A549 (cell line): ENCODE measurements at regions not wholly inside any gene's neighbourhood (a gene's known extent, or its start where the extent isn't known, plus 50 kb on each side); places are given as distances from the start of the nearest gene placed in this dataset.

Experiments
- ATAC-seq, 2 experiments: fragments of 200-7000 bp in 1 of 2; fragments of >200 bp in 1 of 2; cut with Nextera tagmentation in 1 of 2; cut with Tn5 transposase in 1 of 2; 3 replicates each; pipeline versions ENCODE4 v1.8.0 to v1.9.1; 2018 to 2020; ENCODE audit warnings: mild to moderate bottlenecking in 1 of 2, moderate library complexity in 1 of 2
- CTCF ChIA-PET: fragments of 300-600 bp; sonication (Branson Sonifier 250); formaldehyde crosslinking; extraction: SDS; loops from one replicate; lab custom pipeline; 2021; ENCODE audit warnings: antibody characterized with exemption, inconsistent platforms; lab: Yijun Ruan, JAX
- POLR2A ChIA-PET: fragments of 350-600 bp; formaldehyde crosslinking; extraction: SDS; loops from one replicate; lab custom pipeline; 2021; ENCODE audit warnings: antibody characterized with exemption, inconsistent platforms; lab: Yijun Ruan, JAX
- DNase-seq, 2 experiments: peaks; one replicate each; pipeline versions ENCODE4 v3.0.0 to v3.0.0-alpha.2; 2011 to 2016; ENCODE audit warnings: low read depth in 1 of 2, low spot score in 1 of 2
- FAIRE-seq: peaks from 2 replicates; lab custom pipeline; 2011; peaks lifted over from hg19 to GRCh38; lab: Jason Lieb, UNC
- H3K27ac ChIP-seq, 2 experiments: fragments of >200 bp; sonication (Bioruptor Twin); formaldehyde crosslinking; 3 replicates each; pipeline ENCODE4 v1.5.1; 2016 to 2017
- H3K4me1 ChIP-seq: fragments of >200 bp; sonication (Bioruptor Twin); formaldehyde crosslinking; 3 replicates; pipeline ENCODE4 v1.6.1; 2016
- H3K4me2 ChIP-seq: fragments of >200 bp; sonication (Bioruptor Twin); formaldehyde crosslinking; 3 replicates; pipeline ENCODE4 v1.6.1; 2016
- H3K4me3 ChIP-seq: fragments of >200 bp; sonication (Bioruptor Twin); formaldehyde crosslinking; 3 replicates; pipeline ENCODE4 v1.5.1; 2016
- H3K9me3 ChIP-seq: fragments of >200 bp; sonication (Bioruptor Twin); formaldehyde crosslinking; 3 replicates; pipeline ENCODE4 v1.6.1; 2016
- BHLHE40 ChIP-seq: IDR thresholded peaks from 2 replicates; pipeline ENCODE4 v1.6.1; 2012; ENCODE audit warnings: low read depth, low read length, inconsistent platforms
- CBX8 ChIP-seq: fragments of 200-600 bp; sonication (generic); IDR thresholded peaks from 2 replicates; pipeline ENCODE4 v1.6.1; 2016
- CEBPB ChIP-seq, 2 experiments: fragments of >200 bp in 1 of 2; sonication (Bioruptor Twin) in 1 of 2; formaldehyde crosslinking in 1 of 2; IDR thresholded peaks; 2 replicates each; pipeline ENCODE4 v1.6.1; 2012 to 2016
- CHD2 ChIP-seq: fragments of 150-350 bp; IDR thresholded peaks from 2 replicates; pipeline ENCODE4 v1.6.1; 2014; ENCODE audit warnings: low read length; ENCODE audit not compliant: partially characterized antibody
- CHD4 ChIP-seq: fragments of 200-600 bp; sonication (generic); IDR thresholded peaks from 2 replicates; pipeline ENCODE4 v1.6.1; 2016; ENCODE audit warnings: antibody characterized with exemption, mild to moderate bottlenecking, borderline replicate concordance
- EHMT2 ChIP-seq: fragments of 200-600 bp; sonication (generic); IDR thresholded peaks from 2 replicates; pipeline ENCODE4 v1.6.1; 2016; ENCODE audit warnings: antibody characterized with exemption, low read depth, mild to moderate bottlenecking, moderate library complexity
- EP300 ChIP-seq, 2 experiments: fragments of >200 bp; sonication (Bioruptor Twin); formaldehyde crosslinking; IDR thresholded peaks; 2 replicates in 1 of 2; 3 replicates in 1 of 2; pipeline ENCODE4 v1.6.1; 2016 to 2017
- ESRRA ChIP-seq: fragments of 150-350 bp; IDR thresholded peaks from 2 replicates; pipeline ENCODE4 v1.6.1; 2014; ENCODE audit warnings: mild to moderate bottlenecking, low read length, borderline replicate concordance
- FOSB ChIP-seq: fragments of 250-450 bp; sonication (Bioruptor Pico); IDR thresholded peaks from 2 replicates; pipeline ENCODE4 v1.5.0; 2020; ENCODE audit warnings: mild to moderate bottlenecking, moderate library complexity
- HDAC2 ChIP-seq: fragments of 200-600 bp; sonication (generic); IDR thresholded peaks from 2 replicates; pipeline ENCODE4 v1.6.1; 2016
- HOXA7 ChIP-seq: fragments of 250-450 bp; sonication (Bioruptor Pico); IDR thresholded peaks from 2 replicates; pipeline ENCODE4 v1.5.0; 2020; ENCODE audit warnings: mild to moderate bottlenecking, moderate library complexity
- HOXB13 ChIP-seq: fragments of 250-450 bp; sonication (Bioruptor Pico); IDR thresholded peaks from 2 replicates; pipeline ENCODE4 v1.5.0; 2020; ENCODE audit warnings: low read depth, mild to moderate bottlenecking, moderate library complexity
- NPAS2 ChIP-seq: fragments of 250-450 bp; sonication (Bioruptor Pico); IDR thresholded peaks from 2 replicates; pipeline ENCODE4 v1.8.0; 2022; ENCODE audit warnings: mild to moderate bottlenecking, moderate library complexity, borderline replicate concordance
- NR3C1 ChIP-seq: fragments of >200 bp; sonication (Bioruptor Twin); formaldehyde crosslinking; IDR thresholded peaks from 3 replicates; pipeline ENCODE4 v1.6.1; 2017
- POLR2A ChIP-seq: IDR thresholded peaks from 2 replicates; pipeline ENCODE4 v1.6.1; 2012; ENCODE audit warnings: mild to moderate bottlenecking, low read length
- POLR2AphosphoS2 ChIP-seq: conservative IDR thresholded peaks from 2 replicates; pipeline ENCODE4 v1.6.1; 2012; ENCODE audit warnings: low read length, improper control_type of control experiment, inconsistent platforms
- RAD21 ChIP-seq, 2 experiments: fragments of >200 bp in 1 of 2; sonication (Bioruptor Twin) in 1 of 2; formaldehyde crosslinking in 1 of 2; IDR thresholded peaks in 1 of 2; conservative IDR thresholded peaks in 1 of 2; 2 replicates in 1 of 2; 3 replicates in 1 of 2; pipeline ENCODE4 v1.6.1; 2012 to 2018; ENCODE audit warnings: inconsistent platforms in 1 of 2
- REST ChIP-seq: fragments of 200-600 bp; sonication (generic); IDR thresholded peaks from 2 replicates; pipeline ENCODE4 v1.6.1; 2016; ENCODE audit warnings: antibody characterized with exemption, mild to moderate bottlenecking, moderate library complexity
- SREBF2 ChIP-seq: fragments of 450-650 bp; IDR thresholded peaks from 2 replicates; pipeline ENCODE4 v1.6.1; 2014; ENCODE audit warnings: mild to moderate bottlenecking, moderate library complexity
- TP53 ChIP-seq: fragments of 250-450 bp; sonication (Bioruptor Pico); IDR thresholded peaks from 2 replicates; pipeline ENCODE4 v1.5.0; 2021; ENCODE audit warnings: mild to moderate bottlenecking, moderate library complexity
- USF2 ChIP-seq: fragments of 450-650 bp; IDR thresholded peaks from 2 replicates; pipeline ENCODE4 v1.6.1; 2014; ENCODE audit warnings: antibody characterized with exemption
- ZNF302 ChIP-seq: fragments of 250-450 bp; sonication (Bioruptor Pico); IDR thresholded peaks from 2 replicates; pipeline ENCODE4 v1.9.0; 2021; ENCODE audit warnings: inconsistent platforms, mild to moderate bottlenecking, moderate library complexity
- ZSCAN20 ChIP-seq: fragments of 250-450 bp; sonication (Bioruptor Pico); IDR thresholded peaks from 2 replicates; pipeline ENCODE4 v1.8.0; 2022; ENCODE audit warnings: mild to moderate bottlenecking, moderate library complexity
- WGBS: methylation state at CpG from one replicate; pipeline ENCODE4 v1.1.6; 2017; ENCODE audit errors: missing lambda C conversion rate; 5-methylcytosine and 5-hydroxymethylcytosine counted together
- TF ChIP-seq, protein P1 (sequence below): fragments of >200 bp; sonication (Bioruptor Twin); formaldehyde crosslinking; IDR thresholded peaks from 3 replicates; pipeline ENCODE4 v1.5.1; 2016
- TF ChIP-seq, protein P2 (sequence below): IDR thresholded peaks from 2 replicates; pipeline ENCODE4 v1.6.1; 2012; ENCODE audit warnings: low read depth, borderline replicate concordance
- TF ChIP-seq, protein P3 (sequence below): fragments of 250-450 bp; sonication (Bioruptor Pico); IDR thresholded peaks from 2 replicates; pipeline ENCODE4 v1.5.0; 2020; ENCODE audit warnings: low read depth, mild to moderate bottlenecking, moderate library complexity
- TF ChIP-seq, protein P4 (sequence below): fragments of >200 bp; sonication (Bioruptor Twin); formaldehyde crosslinking; IDR thresholded peaks from 3 replicates; pipeline ENCODE4 v1.6.1; 2016
- TF ChIP-seq, protein P5 (sequence below): IDR thresholded peaks from 2 replicates; pipeline ENCODE4 v1.6.1; 2012

DNA sequence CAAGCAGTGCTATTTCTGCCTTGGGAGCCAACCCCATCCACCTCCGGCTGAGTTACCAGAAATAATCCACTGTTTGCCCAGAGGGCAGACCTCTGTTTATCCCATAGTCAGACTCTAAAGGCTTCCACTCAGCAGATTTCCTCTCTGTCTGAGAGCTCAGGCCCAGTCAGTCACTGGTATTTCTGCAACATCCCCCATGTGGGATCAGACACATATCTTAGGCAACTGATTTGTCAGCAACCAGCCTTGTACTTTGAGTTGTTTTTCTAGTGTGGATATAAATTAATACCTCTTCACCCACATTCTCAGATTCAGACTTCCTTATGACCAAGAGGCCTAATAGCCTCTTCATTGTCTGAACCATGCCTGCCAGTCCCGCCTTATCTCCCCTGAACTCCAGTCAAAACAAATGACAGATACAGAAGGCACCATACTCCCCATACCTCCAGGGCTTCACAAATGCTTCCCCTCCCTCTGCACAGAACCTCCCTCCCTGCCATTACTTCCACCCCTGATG lies 193.6 kb downstream of the FAM76B start:
- 75% methylated on average over 2 of the region's 2 CpGs for WGBS
- Histone ChIP-seq H3K4me2 (no peak overlapping the region), H3K9me3 (no peaks in the 10 kb centered on the region), H3K4me3 (no peak overlapping the region), H3K4me1 (no peaks in the 10 kb centered on the region), H3K27ac (no peak overlapping the region)
- no peak for DNase-seq
- FAIRE-seq: no peak
- CTCF ChIA-PET: no interaction called here
- ATAC-seq: no peak
- TF ChIP-seq POLR2A: no peak
- no peak for TF ChIP-seq BHLHE40
- TF ChIP-seq RAD21 (conservative IDR thresholded peaks at IDR 0.05 in 1 of 2, IDR thresholded peaks at IDR 0.05 in 1 of 2): no peak
- no peak for TF ChIP-seq NR3C1
- TF ChIP-seq FOSB (CRISPR knock-in tag): no peak
- no peak for TF ChIP-seq SREBF2
- TF ChIP-seq EP300 (IDR thresholded peaks at IDR 0.05): no peak
- no peak for TF ChIP-seq ESRRA
- TF ChIP-seq, protein P1, sequence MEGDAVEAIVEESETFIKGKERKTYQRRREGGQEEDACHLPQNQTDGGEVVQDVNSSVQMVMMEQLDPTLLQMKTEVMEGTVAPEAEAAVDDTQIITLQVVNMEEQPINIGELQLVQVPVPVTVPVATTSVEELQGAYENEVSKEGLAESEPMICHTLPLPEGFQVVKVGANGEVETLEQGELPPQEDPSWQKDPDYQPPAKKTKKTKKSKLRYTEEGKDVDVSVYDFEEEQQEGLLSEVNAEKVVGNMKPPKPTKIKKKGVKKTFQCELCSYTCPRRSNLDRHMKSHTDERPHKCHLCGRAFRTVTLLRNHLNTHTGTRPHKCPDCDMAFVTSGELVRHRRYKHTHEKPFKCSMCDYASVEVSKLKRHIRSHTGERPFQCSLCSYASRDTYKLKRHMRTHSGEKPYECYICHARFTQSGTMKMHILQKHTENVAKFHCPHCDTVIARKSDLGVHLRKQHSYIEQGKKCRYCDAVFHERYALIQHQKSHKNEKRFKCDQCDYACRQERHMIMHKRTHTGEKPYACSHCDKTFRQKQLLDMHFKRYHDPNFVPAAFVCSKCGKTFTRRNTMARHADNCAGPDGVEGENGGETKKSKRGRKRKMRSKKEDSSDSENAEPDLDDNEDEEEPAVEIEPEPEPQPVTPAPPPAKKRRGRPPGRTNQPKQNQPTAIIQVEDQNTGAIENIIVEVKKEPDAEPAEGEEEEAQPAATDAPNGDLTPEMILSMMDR: no peak
- TF ChIP-seq ZNF302 (CRISPR knock-in tag): no peak
- no peak for TF ChIP-seq ZSCAN20 (CRISPR knock-in tag)
- no peak for TF ChIP-seq CHD2
- POLR2A ChIA-PET: no interaction called here

- H3K4me1 ChIP-seq: no peaks in the 10 kb centered on the region
- H3K27ac ChIP-seq: no peak overlapping the region
- H3K9me3 ChIP-seq: no peaks in the 10 kb centered on the region
- CTCF ChIA-PET: no interaction called here
- 63% methylated on average over 3 of the region's 3 CpGs for WGBS
- TF ChIP-seq CBX8: no peak
- no peak for TF ChIP-seq TP53 (CRISPR knock-in tag)
- TF ChIP-seq, protein P2, sequence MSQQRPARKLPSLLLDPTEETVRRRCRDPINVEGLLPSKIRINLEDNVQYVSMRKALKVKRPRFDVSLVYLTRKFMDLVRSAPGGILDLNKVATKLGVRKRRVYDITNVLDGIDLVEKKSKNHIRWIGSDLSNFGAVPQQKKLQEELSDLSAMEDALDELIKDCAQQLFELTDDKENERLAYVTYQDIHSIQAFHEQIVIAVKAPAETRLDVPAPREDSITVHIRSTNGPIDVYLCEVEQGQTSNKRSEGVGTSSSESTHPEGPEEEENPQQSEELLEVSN: no peak
- TF ChIP-seq BHLHE40: no peak
- TF ChIP-seq, protein P3, sequence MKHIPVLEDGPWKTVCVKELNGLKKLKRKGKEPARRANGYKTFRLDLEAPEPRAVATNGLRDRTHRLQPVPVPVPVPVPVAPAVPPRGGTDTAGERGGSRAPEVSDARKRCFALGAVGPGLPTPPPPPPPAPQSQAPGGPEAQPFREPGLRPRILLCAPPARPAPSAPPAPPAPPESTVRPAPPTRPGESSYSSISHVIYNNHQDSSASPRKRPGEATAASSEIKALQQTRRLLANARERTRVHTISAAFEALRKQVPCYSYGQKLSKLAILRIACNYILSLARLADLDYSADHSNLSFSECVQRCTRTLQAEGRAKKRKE (CRISPR knock-in tag): no peak
- no peak for TF ChIP-seq REST
- no peak for TF ChIP-seq USF2
- no peak for TF ChIP-seq HOXA7
- TF ChIP-seq CHD4: no peak
- no peak for TF ChIP-seq EP300 (IDR thresholded peaks at IDR 0.05)
- TF ChIP-seq, protein P4, sequence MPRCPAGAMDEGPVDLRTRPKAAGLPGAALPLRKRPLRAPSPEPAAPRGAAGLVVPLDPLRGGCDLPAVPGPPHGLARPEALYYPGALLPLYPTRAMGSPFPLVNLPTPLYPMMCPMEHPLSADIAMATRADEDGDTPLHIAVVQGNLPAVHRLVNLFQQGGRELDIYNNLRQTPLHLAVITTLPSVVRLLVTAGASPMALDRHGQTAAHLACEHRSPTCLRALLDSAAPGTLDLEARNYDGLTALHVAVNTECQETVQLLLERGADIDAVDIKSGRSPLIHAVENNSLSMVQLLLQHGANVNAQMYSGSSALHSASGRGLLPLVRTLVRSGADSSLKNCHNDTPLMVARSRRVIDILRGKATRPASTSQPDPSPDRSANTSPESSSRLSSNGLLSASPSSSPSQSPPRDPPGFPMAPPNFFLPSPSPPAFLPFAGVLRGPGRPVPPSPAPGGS: no peak
- TF ChIP-seq RAD21 (conservative IDR thresholded peaks at IDR 0.05 in 1 of 2, IDR thresholded peaks at IDR 0.05 in 1 of 2): no peak
- no peak for TF ChIP-seq NPAS2 (CRISPR knock-in tag)
- no peak for TF ChIP-seq HOXB13
- TF ChIP-seq EHMT2: no peak
- no peak for TF ChIP-seq HDAC2
- TF ChIP-seq, protein P5, sequence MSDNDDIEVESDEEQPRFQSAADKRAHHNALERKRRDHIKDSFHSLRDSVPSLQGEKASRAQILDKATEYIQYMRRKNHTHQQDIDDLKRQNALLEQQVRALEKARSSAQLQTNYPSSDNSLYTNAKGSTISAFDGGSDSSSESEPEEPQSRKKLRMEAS: no peak
- TF ChIP-seq POLR2AphosphoS2: no peak
- no peak for TF ChIP-seq CEBPB (IDR thresholded peaks at IDR 0.05)
- TF ChIP-seq, all 56 proteins: peak for 0
- POLR2A ChIA-PET: no interaction called here
- DNase-seq (no peak), ATAC-seq (no peak), FAIRE-seq (no peak)
- no peak overlapping the region for H3K4me2 ChIP-seq
- no peak overlapping the region for H3K4me3 ChIP-seq
These were observed 194.0 kb downstream of the FAM76B start for GRCh38 chr11:95595541-95595940.
